Aorta (tissue), 5 donors: ENCODE measurements at regions not wholly inside any gene's neighbourhood (a gene's known extent, or its start where the extent isn't known, plus 50 kb on each side); places are given as distances from the start of the nearest gene placed in this dataset.

Experiments
- ATAC-seq: fragments of 200-7000 bp; cut with Tn5 transposase; one replicate; pipeline ENCODE4 v1.9.1; 2022; ENCODE audit warnings: moderate library complexity; ENCODE audit not compliant: low FRiP score
- DNase-seq, 2 donors: peaks; one replicate each; pipeline ENCODE4 v3.0.0-alpha.2; 2020
- H3K27ac ChIP-seq, 2 donors: one replicate each; pipeline ENCODE4 v1.5.1; 2013; ENCODE audit warnings: low read length in 2 of 2, mild to moderate bottlenecking in 2 of 2, moderate library complexity in 2 of 2, control low read depth in 1 of 2, inconsistent platforms in 1 of 2, low read depth in 1 of 2
- H3K27me3 ChIP-seq, 2 donors: one replicate each; pipeline ENCODE4 v1.6.1; 2013; ENCODE audit warnings: control low read depth in 1 of 2, low read length in 1 of 2, mild to moderate bottlenecking in 1 of 2, moderate library complexity in 1 of 2; ENCODE audit not compliant: insufficient read depth in 2 of 2, control insufficient read depth in 1 of 2
- H3K36me3 ChIP-seq, 2 donors: one replicate each; pipeline ENCODE4 v1.6.1; 2013; ENCODE audit warnings: control low read depth in 1 of 2, low read length in 1 of 2, mild to moderate bottlenecking in 1 of 2; ENCODE audit not compliant: insufficient read depth in 2 of 2, control insufficient read depth in 1 of 2
- H3K4me1 ChIP-seq, 2 donors: one replicate each; pipeline ENCODE4 v1.6.1; 2013; ENCODE audit warnings: low read length in 2 of 2, control low read depth in 1 of 2, mild to moderate bottlenecking in 1 of 2, moderate library complexity in 1 of 2; ENCODE audit not compliant: insufficient read depth in 2 of 2, control insufficient read depth in 1 of 2
- H3K4me3 ChIP-seq, 2 donors: one replicate each; pipeline ENCODE4 v1.5.1; 2013; ENCODE audit warnings: low read length in 2 of 2, control low read depth in 1 of 2, mild to moderate bottlenecking in 1 of 2
- H3K9me3 ChIP-seq: one replicate; pipeline ENCODE4 v1.6.1; 2013; ENCODE audit warnings: mild to moderate bottlenecking, low read length; ENCODE audit not compliant: control insufficient read depth
- WGBS, 2 donors: extraction: QIAGEN DNeasy Blood & Tissue Kit; methylation state at CpG; one replicate each; pipeline ENCODE4 v1.1.7; 2013; 5-methylcytosine and 5-hydroxymethylcytosine counted together
- intact Hi-C, 2 donors: fragments of 100-400 bp; cut with DNase I; formaldehyde crosslinking; loops; one replicate each; pipeline versions ENCODE4 v1.14.2 to v1.15.0; 2022
- donor health status: healthy with polysubstance abuse.
- donor health status: Bipolar disorder and iron deficiency.
- donor health status: DM: no; HTN: no; CAD: no.
- donor health status: DM: no; HTN: no; CAD: no.
- donor health status: DM: yes; HTN: yes; CAD: no.

DNA sequence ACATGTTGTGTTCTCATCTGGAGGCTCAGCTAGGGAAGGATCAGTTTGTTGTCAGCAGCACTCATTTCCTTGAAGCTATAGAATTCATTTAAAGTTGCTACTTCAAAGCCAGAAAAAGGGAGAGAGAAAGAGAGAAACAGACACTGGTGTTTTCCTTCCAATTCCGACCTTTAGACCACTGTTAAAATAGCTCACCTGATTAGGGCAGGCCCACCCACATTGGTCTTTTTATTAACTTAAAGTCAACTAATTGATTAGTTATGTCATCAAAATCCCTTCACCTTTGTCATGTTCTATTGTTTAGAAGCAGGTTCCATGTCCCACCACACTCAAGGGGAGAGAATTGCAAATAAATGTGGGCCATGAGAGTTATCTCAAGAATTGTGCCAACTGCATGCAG lies 560.2 kb downstream of the PCDH17 start:
- no peaks in the 10 kb centered on the region for H3K9me3 ChIP-seq
- intact Hi-C loops: no loop called here
- no peaks in the 10 kb centered on the region for H3K4me1 ChIP-seq
- H3K27ac ChIP-seq: no peak overlapping the region
- DNase-seq (no peak), ATAC-seq (no peak)
- no peak overlapping the region for H3K4me3 ChIP-seq
- H3K27me3 ChIP-seq: no peaks in the 10 kb centered on the region
- H3K36me3 ChIP-seq: no peaks in the 10 kb centered on the region
- WGBS, 2 donors: 65 to 76% methylated on average over 1 of the region's 1 CpG

GRCh38 chr13:58202099-58202498 lies 570.6 kb downstream of the PCDH17 start:
- DNase-seq (no peak), ATAC-seq (no peak)
- no peaks in the 10 kb centered on the region for H3K36me3 ChIP-seq
- no peaks in the 10 kb centered on the region for H3K4me1 ChIP-seq
- WGBS, 2 donors: 95 to 98% methylated on average over 1 of the region's 1 CpG
- no peaks in the 10 kb centered on the region for H3K27me3 ChIP-seq
- no peak overlapping the region for H3K4me3 ChIP-seq
- no peak overlapping the region for H3K27ac ChIP-seq
- no peaks in the 10 kb centered on the region for H3K9me3 ChIP-seq
- intact Hi-C loops: no loop called here

DNA sequence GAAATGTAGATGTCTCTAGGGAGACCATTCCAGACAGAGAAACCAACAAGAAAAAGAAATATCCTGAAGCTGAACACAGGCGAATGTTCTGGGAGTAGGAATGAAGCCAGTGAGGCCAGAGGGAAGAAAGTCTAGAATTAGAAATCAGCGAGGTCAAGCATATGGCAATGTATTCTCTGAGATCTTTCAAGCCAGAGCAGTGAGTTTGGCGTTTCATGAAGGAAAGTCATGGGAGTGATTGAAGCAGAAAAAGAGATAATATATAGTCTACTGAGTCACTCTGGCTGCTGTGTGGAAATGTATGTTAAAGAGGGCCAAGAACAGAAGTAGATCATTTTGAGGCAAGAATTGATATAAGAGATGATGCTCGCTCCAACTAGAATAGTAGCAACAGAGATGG lies 576.0 kb downstream of the PCDH17 start:
- DNase-seq (no peak), ATAC-seq (no peak)
- H3K4me3 ChIP-seq: no peak overlapping the region
- no peaks in the 10 kb centered on the region for H3K4me1 ChIP-seq
- intact Hi-C loops: no loop called here
- 22 to 32% methylated on average over 4 of the region's 4 CpGs for WGBS, 2 donors
- no peaks in the 10 kb centered on the region for H3K9me3 ChIP-seq
- no peaks in the 10 kb centered on the region for H3K36me3 ChIP-seq
- no peak overlapping the region for H3K27ac ChIP-seq
- no peaks in the 10 kb centered on the region for H3K27me3 ChIP-seq

GRCh38 chr13:58235454-58235853 lies 603.9 kb downstream of the PCDH17 start:
- Histone ChIP-seq H3K4me1 (no peaks in the 10 kb centered on the region), H3K27ac (no peak overlapping the region), H3K27me3 (no peaks in the 10 kb centered on the region), H3K36me3 (no peaks in the 10 kb centered on the region), H3K4me3 (no peak overlapping the region), H3K9me3 (no peaks in the 10 kb centered on the region)
- 65 to 67% methylated on average over 4 of the region's 4 CpGs for WGBS, 2 donors
- intact Hi-C loops: no loop called here
- DNase-seq (no peak), ATAC-seq (no peak)

GRCh38 chr13:58238972-58239773 lies 607.6 kb downstream of the PCDH17 start:
- Histone ChIP-seq H3K9me3 (no peaks in the 10 kb centered on the region), H3K4me1 (no peaks in the 10 kb centered on the region), H3K4me3 (no peak overlapping the region), H3K27ac (no peak overlapping the region), H3K36me3 (no peaks in the 10 kb centered on the region), H3K27me3 (no peaks in the 10 kb centered on the region)
- ATAC-seq (no peak), DNase-seq (no peak)
- 79 to 82% methylated on average over 10 of the region's 10 CpGs for WGBS, 2 donors
- intact Hi-C loops: no loop called here

DNA sequence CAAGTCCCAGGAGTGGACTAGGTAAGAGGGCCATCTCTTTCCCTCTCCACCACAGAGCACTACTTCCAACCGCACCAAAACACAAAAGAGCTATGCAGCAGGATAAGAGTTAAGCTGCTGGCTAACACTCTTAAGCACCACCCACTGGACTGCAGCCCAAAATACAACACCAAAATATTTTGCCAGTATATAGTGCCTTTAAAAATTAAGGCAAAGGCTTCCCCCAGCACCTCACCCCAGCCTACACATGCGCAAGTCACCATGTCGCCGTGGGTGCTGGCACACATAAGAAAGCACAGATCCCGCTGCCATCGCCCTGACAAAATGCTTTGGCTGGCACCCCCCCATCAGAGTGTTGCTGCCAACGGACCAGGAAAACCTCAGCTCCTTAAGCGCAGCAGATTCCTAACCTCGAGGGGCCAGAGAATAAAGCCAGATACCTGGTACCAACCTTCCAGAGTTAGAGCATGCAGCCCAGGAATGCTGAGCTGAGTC lies 608.3 kb downstream of the PCDH17 start:
- Histone ChIP-seq H3K9me3 (no peaks in the 10 kb centered on the region), H3K27me3 (no peaks in the 10 kb centered on the region), H3K27ac (no peak overlapping the region), H3K4me1 (no peaks in the 10 kb centered on the region), H3K36me3 (no peaks in the 10 kb centered on the region), H3K4me3 (no peak overlapping the region)
- DNase-seq (no peak), ATAC-seq (no peak)
- 72 to 82% methylated on average over 9 of the region's 9 CpGs for WGBS, 2 donors
- intact Hi-C loops: no loop called here

DNA sequence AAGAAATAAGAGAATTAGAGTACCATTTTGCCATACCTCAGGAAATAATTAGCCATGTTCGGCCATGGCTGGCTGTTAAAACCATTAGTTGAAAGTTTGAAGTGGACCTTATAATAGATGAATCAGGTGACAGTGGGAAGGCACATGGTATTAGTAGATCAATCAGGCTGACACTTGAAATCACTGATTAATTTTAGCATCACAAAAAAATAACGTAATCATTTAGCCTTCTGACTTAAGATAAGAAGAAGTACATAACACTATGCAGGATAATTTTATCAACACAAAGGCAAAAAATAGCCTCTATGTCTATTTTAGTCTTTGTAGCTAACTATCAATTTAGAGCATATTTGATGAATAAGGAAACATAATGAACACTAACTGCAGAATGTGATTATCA lies 615.5 kb downstream of the PCDH17 start:
- DNase-seq (no peak), ATAC-seq (no peak)
- H3K27ac ChIP-seq: no peak overlapping the region
- intact Hi-C loops: no loop called here
- no peaks in the 10 kb centered on the region for H3K9me3 ChIP-seq
- H3K4me3 ChIP-seq: no peak overlapping the region
- H3K4me1 ChIP-seq: no peaks in the 10 kb centered on the region
- H3K27me3 ChIP-seq: no peaks in the 10 kb centered on the region
- H3K36me3 ChIP-seq: no peaks in the 10 kb centered on the region
- WGBS, 2 donors: 54 to 55% methylated on average over 2 of the region's 2 CpGs

GRCh38 chr13:58254943-58255342 lies 623.4 kb downstream of the PCDH17 start:
- H3K27me3 ChIP-seq: no peaks in the 10 kb centered on the region

DNA sequence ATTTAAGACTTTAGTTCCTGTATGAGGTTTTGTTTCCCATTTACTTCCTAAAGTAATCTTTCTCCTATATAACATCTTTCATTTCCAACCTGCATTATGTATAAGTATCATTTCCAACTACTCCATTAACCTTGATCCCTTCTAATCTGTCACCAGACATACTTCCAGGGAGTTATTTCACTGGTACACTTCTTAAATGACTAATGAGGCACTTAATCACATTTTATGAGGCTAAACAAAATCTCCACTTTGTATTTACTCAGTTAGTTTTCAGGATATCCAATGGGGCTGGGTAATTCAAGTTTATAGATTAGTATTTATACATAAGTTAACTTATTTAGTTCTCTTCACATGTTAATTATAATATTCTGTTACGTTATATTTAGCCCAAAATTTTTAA lies 634.7 kb downstream of the PCDH17 start:
- Histone ChIP-seq H3K27me3 (no peaks in the 10 kb centered on the region), H3K4me1 (no peaks in the 10 kb centered on the region), H3K4me3 (no peak overlapping the region), H3K36me3 (no peaks in the 10 kb centered on the region), H3K27ac (no peak overlapping the region), H3K9me3 (no peaks in the 10 kb centered on the region)
- no peak for ATAC-seq
- WGBS, 2 donors: 65 to 72% methylated on average over 1 of the region's 1 CpG
- intact Hi-C loops: no loop called here
- DNase-seq: no peak

More at GRCh38 chr13:58254943-58255342, 623.4 kb downstream of the PCDH17 start:
- no peaks in the 10 kb centered on the region for H3K9me3 ChIP-seq
- no peaks in the 10 kb centered on the region for H3K36me3 ChIP-seq
- no peak overlapping the region for H3K4me3 ChIP-seq
- no peak overlapping the region for H3K27ac ChIP-seq
- H3K4me1 ChIP-seq: no peaks in the 10 kb centered on the region
- 73 to 100% methylated on average over 1 of the region's 1 CpG for WGBS, 2 donors
- intact Hi-C loops: no loop called here
- ATAC-seq: no peak
- DNase-seq: no peak
